Muscle layer of duodenum (tissue), 2 donors: ENCODE measurements at regions not wholly inside any gene's neighbourhood (a gene's known extent, or its start where the extent isn't known, plus 50 kb on each side); places are given as distances from the start of the nearest gene placed in this dataset.

Experiments used
- H3K27ac ChIP-seq: one replicate; pipeline ENCODE4 v1.7.0; 2013; ENCODE audit warnings: mild to moderate bottlenecking, low read length
- H3K27me3 ChIP-seq: one replicate; pipeline ENCODE4 v1.7.0; 2013; ENCODE audit warnings: low read depth, mild to moderate bottlenecking, control low read depth, low read length
- H3K36me3 ChIP-seq, 2 donors: one replicate each; pipeline ENCODE4 v1.7.0; 2013; ENCODE audit warnings: low read length in 2 of 2, control low read depth in 1 of 2, mild to moderate bottlenecking in 1 of 2; ENCODE audit not compliant: insufficient read depth in 2 of 2, control insufficient read depth in 1 of 2
- H3K4me1 ChIP-seq, 2 donors: one replicate each; pipeline ENCODE4 v1.7.0; 2013; ENCODE audit warnings: low read length in 2 of 2, mild to moderate bottlenecking in 2 of 2, control low read depth in 1 of 2, moderate library complexity in 1 of 2; ENCODE audit not compliant: insufficient read depth in 2 of 2, control insufficient read depth in 1 of 2
- H3K4me3 ChIP-seq, 2 donors: one replicate each; pipeline ENCODE4 v1.7.0; 2013; ENCODE audit warnings: low read length in 2 of 2, low read depth in 1 of 2, mild to moderate bottlenecking in 1 of 2
- H3K9me3 ChIP-seq, 2 donors: one replicate each; pipeline ENCODE4 v1.7.0; 2013; ENCODE audit warnings: low read length in 2 of 2, control low read depth in 1 of 2, mild to moderate bottlenecking in 1 of 2; ENCODE audit not compliant: control insufficient read depth in 1 of 2
- donor health status: healthy.

DNA sequence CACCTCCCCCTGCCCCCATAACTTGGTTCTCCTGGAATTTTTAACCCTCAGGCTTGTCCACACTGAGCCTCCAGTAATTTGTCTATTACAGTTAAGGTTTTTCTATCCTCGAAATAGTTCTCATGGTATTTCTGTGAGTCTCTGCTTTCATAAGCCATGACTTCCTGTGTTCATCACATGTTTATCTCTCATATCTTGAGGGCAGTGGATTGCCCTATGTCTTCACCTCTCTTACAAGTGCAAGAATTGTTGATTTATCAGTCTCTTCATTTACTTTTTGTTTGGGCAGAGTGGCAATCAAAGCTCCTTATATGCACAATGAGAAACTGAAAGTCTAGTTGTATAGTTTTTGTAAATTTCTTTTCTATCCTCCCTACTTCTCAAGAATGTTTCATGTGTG, 328.4 kb downstream of the PLA2G4A start:
- Histone ChIP-seq H3K9me3 (peaks cover 0 to 15% of the 10 kb centered on the region in 2 donors), H3K4me3 (no peak overlapping the region), H3K27me3 (no peaks in the 10 kb centered on the region), H3K27ac (no peak overlapping the region), H3K36me3 (no peaks in the 10 kb centered on the region), H3K4me1 (no peaks in the 10 kb centered on the region)

DNA sequence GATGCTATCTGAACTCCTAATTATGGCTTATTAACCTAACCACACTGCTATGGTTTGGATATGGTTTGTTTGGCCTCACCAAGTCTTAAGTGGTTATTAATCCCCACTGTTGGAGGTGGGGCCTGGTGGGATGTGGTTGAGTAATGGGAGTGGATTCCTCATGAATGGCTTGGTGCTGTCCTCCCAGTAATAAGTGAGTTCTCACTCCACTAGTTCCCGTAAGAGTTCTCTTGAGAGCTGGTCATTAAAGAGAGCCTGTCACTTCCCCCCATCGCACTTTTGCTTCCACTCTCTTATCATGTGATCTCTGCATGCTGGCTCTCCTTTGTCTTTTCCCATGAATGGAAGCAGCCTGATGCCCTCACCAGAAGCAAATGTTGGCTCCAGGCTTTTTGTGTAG, 328.8 kb downstream of the PLA2G4A start:
- H3K27me3 ChIP-seq = no peaks in the 10 kb centered on the region
- no peaks in the 10 kb centered on the region for H3K36me3 ChIP-seq
- H3K4me3 ChIP-seq = no peak overlapping the region
- no peaks in the 10 kb centered on the region for H3K4me1 ChIP-seq
- no peak overlapping the region for H3K27ac ChIP-seq
- peaks cover 0 to 13% of the 10 kb centered on the region in 2 donors for H3K9me3 ChIP-seq

DNA sequence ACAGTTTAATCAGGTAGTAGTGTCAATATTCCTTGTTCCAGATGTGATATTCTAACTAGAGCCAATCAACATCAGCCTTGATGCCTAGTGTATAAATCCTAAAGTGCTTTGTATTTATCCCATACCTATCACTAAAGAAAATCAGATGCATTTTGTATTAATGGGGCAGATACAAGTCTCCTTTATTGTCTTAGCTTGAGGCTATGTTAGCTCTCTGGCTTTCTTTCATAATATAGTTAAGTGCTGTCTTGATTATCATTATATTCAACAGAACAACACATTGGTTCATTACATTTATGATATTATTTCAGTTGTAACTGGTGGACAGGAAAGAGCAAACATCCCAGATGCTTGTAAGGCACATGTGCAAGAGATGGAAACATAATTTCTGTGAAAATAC, 338.8 kb downstream of the PLA2G4A start:
- Histone ChIP-seq H3K27ac (no peak overlapping the region), H3K36me3 (no peaks in the 10 kb centered on the region), H3K27me3 (no peaks in the 10 kb centered on the region), H3K4me1 (no peaks in the 10 kb centered on the region), H3K9me3 (no peaks in the 10 kb centered on the region), H3K4me3 (no peak overlapping the region)

DNA sequence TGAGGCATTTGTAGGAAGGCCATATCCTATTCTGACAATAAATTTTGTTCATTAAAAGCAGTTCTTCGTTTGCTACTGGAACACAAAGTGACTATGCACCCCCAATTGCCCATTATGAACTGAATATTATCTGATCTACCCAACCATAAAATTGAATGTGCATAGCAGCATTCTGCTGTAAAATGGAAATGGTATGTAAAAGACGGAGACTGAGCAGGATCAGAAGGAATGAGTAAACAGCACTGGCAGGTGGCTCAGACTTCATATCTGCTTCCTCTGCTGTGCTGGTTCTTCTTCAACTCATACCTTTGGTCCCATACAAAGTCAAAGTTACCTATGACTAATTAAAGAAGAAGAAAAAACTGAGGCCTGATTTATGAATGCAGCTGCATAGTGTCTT, 339.5 kb downstream of the PLA2G4A start:
- Histone ChIP-seq H3K4me3 (no peak overlapping the region), H3K36me3 (no peaks in the 10 kb centered on the region), H3K27ac (no peak overlapping the region), H3K27me3 (no peaks in the 10 kb centered on the region), H3K9me3 (no peaks in the 10 kb centered on the region), H3K4me1 (no peaks in the 10 kb centered on the region)

DNA sequence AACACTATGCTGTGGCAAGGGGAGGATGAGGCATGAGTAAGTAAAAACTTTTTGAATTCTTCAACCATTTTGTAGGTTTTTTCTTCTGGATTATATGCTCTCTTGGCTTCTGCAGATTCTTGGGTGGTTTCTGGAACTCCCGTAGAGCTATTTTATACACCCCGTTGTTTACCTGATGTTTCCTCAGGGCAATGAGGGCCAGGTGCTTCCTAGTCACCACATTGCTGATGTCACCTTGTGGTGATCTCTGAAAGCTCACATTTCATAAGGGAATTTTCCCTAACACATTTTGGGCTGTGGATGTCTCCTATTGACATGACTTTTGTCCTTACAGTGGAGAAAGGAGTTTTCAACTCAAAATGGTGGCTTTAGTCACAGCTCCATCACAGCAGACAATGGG, 356.6 kb downstream of the PLA2G4A start:
- peaks cover 0 to 6% of the 10 kb centered on the region in 2 donors for H3K9me3 ChIP-seq
- no peak overlapping the region for H3K27ac ChIP-seq
- no peaks in the 10 kb centered on the region for H3K27me3 ChIP-seq
- no peaks in the 10 kb centered on the region for H3K4me1 ChIP-seq
- H3K4me3 ChIP-seq = no peak overlapping the region
- no peaks in the 10 kb centered on the region for H3K36me3 ChIP-seq

DNA sequence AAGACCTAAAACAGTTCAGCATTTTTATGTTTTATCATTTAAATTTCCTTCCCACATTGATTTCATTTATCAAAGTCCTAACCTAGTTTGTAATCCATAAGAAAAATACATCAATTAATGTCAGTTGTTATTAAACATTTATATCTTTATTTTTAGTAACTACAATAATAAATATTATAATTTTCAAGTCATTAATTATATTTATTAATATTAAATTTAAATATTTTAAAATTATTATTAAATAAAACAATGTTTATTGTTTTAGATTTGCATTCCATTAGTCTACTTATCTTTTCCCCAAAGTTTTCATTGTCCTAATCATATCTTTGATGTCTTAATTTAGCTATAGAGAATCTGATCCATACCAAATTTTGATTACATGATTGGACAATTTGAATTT, 368.9 kb downstream of the PLA2G4A start:
- Histone ChIP-seq H3K4me3 (no peak overlapping the region), H3K27me3 (no peaks in the 10 kb centered on the region), H3K4me1 (no peaks in the 10 kb centered on the region), H3K9me3 (peaks cover 0 to 5% of the 10 kb centered on the region in 2 donors), H3K36me3 (no peaks in the 10 kb centered on the region), H3K27ac (no peak overlapping the region)

DNA sequence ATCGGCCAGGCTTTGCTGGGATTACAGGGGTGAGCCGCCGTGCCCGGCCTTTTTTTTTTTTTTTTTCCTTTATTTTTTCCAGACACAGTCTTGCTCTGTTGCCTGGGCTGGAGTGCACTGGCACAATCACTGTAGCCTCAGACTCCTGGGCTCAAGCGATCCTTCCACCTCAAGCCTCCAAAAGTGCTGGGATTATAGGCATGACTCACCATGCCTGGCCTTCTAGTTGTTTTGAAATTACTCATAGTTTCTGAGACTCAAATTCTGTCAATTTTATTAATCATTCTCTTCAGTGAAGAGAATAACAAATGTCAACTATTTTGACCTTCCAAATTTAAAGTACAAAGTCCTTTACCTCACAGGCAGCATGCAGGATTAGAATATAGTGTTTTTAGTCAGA, 374.5 kb downstream of the PLA2G4A start:
- Histone ChIP-seq H3K9me3 (peaks cover 0 to 2% of the 10 kb centered on the region in 2 donors), H3K27ac (no peak overlapping the region), H3K4me3 (no peak overlapping the region)

DNA sequence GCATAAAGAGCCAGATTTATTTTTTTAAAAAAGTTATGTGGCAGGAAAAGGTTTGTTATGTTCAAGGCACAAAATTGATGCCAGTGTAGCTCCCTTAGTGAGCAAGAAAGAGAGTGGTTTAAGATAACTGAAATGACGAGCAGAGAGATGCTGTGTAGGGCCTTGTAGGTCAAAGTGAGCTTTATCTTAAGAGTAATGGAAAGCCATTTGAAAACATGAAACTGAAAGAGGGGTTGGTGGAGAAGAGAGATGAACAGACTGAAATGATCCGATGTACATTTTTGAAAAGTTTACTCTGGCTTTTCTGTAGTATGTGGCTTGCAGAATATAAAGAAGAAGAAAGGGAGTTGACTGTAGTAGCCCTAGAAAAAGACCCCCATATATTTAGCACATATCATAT, 383.6 kb downstream of the PLA2G4A start:
- H3K4me1 ChIP-seq = no peaks in the 10 kb centered on the region
- no peaks in the 10 kb centered on the region for H3K36me3 ChIP-seq
- no peak overlapping the region for H3K4me3 ChIP-seq
- H3K9me3 ChIP-seq = peaks cover 0 to 3% of the 10 kb centered on the region in 2 donors
- H3K27me3 ChIP-seq = no peaks in the 10 kb centered on the region
- H3K27ac ChIP-seq = no peak overlapping the region

More for the DNA sequence above, 374.5 kb downstream of the PLA2G4A start:
- Histone ChIP-seq H3K27me3 (no peaks in the 10 kb centered on the region), H3K4me1 (no peaks in the 10 kb centered on the region), H3K36me3 (no peaks in the 10 kb centered on the region)

DNA sequence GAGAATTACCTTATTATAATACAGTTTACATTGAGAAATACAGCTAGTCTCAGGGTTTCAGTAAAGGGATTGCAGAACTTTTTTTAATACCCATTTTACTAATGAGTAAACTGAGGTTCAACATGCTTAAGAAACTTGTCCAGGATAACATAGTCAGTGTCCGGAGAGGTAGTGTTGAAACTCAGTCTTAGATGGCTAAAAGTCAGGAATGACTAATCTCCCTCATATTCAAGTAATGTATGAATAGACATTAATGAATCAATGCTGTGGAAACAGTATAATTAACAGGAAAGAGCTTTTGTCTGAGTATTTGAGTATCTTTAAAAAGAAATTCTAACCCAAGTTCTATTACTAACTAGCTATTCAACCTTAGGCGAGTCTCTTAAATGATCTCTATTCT, 397.6 kb downstream of the PLA2G4A start:
- no peak overlapping the region for H3K4me3 ChIP-seq
- no peaks in the 10 kb centered on the region for H3K36me3 ChIP-seq
- peaks cover 0 to 3% of the 10 kb centered on the region in 2 donors for H3K9me3 ChIP-seq
- H3K27ac ChIP-seq = no peak overlapping the region
- no peaks in the 10 kb centered on the region for H3K4me1 ChIP-seq
- no peaks in the 10 kb centered on the region for H3K27me3 ChIP-seq

DNA sequence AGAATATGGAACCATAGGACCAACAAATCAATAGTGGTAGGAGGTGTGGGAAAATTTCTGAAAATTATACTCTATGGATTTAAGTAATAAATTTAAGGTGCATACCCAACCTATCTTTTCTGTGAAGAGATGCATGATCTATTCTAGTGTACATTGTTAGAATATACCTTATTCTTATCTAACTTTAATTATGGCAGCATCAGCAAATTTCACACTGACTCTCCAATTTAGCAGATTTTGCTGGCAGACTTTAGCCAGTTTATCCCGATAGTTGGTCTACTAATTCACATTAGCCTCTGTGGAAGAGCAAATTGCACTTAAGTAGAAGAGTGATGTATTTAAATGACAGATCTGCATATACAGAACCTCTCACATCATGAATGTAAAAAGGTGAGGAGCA, 400.0 kb downstream of the PLA2G4A start:
- H3K36me3 ChIP-seq = no peaks in the 10 kb centered on the region
- H3K27ac ChIP-seq = no peak overlapping the region
- H3K9me3 ChIP-seq = no peaks in the 10 kb centered on the region
- H3K4me1 ChIP-seq = no peaks in the 10 kb centered on the region
- no peak overlapping the region for H3K4me3 ChIP-seq
- no peaks in the 10 kb centered on the region for H3K27me3 ChIP-seq

DNA sequence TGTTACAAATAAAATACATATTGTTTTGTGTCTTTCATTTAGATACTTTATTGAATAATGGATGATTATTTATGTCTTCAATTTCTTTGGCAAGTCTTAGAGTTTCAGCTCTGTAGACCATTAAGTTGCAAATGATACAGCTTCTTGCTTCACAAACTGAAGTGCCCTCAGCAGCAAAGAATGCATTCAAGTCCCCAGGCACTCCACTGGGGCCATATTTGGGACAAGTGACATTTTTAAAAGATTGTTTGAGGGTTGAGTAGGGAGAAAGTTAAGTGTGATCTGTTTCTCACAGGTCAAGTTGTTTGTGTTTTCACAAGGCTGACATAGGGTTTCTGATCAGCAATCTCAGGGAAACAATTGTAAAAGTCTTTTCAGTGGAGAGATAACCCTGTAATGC, 400.7 kb downstream of the PLA2G4A start:
- no peaks in the 10 kb centered on the region for H3K27me3 ChIP-seq
- H3K36me3 ChIP-seq = no peaks in the 10 kb centered on the region
- no peak overlapping the region for H3K27ac ChIP-seq
- no peaks in the 10 kb centered on the region for H3K9me3 ChIP-seq
- no peak overlapping the region for H3K4me3 ChIP-seq
- H3K4me1 ChIP-seq = no peaks in the 10 kb centered on the region

DNA sequence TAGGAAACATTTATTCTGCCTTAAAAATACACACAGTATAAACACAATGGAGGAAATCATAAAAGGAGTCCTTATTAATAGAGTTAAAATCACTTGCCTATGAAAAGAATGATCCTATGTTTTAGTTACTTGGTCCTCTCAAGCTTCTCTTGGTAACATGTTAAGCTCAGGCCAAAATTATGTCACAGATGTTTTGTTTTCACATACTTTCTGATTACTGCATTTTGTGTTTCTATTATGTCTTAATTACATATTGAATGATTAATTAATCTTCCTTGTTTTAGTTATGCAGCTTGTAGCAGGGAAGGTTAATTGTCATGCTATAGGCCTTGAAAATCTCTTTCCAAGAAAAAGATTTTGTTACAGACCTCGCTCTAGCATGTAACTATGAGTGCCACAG, 406.0 kb downstream of the PLA2G4A start:
- Histone ChIP-seq H3K27me3 (no peaks in the 10 kb centered on the region), H3K27ac (no peak overlapping the region), H3K36me3 (no peaks in the 10 kb centered on the region), H3K9me3 (no peaks in the 10 kb centered on the region), H3K4me1 (no peaks in the 10 kb centered on the region), H3K4me3 (no peak overlapping the region)
